ENCODE measurements at regions not wholly inside any gene's neighbourhood (a gene's known extent, or its start where the extent isn't known, plus 50 kb on each side); places are given as distances from the start of the nearest gene placed in this dataset.

DNA sequence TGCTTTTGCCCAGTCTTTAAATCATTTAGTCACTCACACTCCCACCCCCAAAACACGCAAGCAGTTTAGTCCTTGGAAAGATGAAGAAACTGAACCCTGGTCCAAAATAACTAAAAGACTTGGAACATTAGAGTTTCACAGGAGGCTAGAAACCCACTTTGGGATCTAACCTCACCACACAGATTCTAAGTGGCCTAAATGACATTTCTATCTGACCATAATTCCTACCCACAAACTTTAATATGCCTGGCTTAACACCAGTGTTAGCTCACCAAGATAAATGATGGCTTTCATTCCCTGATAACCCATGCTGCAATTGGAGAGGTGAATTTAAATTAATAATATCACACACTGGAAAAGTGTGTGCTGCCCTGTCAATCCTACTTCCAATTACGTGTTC lies 295.3 kb upstream of the UBE2E2 start:
- TF ChIP-seq SIN3A (IDR thresholded peaks at IDR 0.05; ENCODE audit: borderline replicate concordance in 2 of 2, control insufficient read depth in 1 of 2, low read depth in 2 of 2, low read length in 2 of 2), result no peak
- TF ChIP-seq MAFF (IDR thresholded peaks at IDR 0.05; ENCODE audit: low read length), result no peak
- no peak for TF ChIP-seq ZNF707 (CRISPR knock-in tag; conservative IDR thresholded peaks at IDR 0.05)
- no peak for TF ChIP-seq CTBP1 (IDR thresholded peaks at IDR 0.05; ENCODE audit: borderline replicate concordance)
- TF ChIP-seq ZNF507 (tag; conservative IDR thresholded peaks at IDR 0.05), result no peak
- TF ChIP-seq, protein P1, sequence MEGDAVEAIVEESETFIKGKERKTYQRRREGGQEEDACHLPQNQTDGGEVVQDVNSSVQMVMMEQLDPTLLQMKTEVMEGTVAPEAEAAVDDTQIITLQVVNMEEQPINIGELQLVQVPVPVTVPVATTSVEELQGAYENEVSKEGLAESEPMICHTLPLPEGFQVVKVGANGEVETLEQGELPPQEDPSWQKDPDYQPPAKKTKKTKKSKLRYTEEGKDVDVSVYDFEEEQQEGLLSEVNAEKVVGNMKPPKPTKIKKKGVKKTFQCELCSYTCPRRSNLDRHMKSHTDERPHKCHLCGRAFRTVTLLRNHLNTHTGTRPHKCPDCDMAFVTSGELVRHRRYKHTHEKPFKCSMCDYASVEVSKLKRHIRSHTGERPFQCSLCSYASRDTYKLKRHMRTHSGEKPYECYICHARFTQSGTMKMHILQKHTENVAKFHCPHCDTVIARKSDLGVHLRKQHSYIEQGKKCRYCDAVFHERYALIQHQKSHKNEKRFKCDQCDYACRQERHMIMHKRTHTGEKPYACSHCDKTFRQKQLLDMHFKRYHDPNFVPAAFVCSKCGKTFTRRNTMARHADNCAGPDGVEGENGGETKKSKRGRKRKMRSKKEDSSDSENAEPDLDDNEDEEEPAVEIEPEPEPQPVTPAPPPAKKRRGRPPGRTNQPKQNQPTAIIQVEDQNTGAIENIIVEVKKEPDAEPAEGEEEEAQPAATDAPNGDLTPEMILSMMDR (IDR thresholded peaks at IDR 0.05 in 2 of 3, conservative IDR thresholded peaks at IDR 0.05 in 1 of 3; ENCODE audit: insufficient read depth in 2 of 3, low read depth in 1 of 3, low read length in 3 of 3), result no peak
- TF ChIP-seq, protein P2, sequence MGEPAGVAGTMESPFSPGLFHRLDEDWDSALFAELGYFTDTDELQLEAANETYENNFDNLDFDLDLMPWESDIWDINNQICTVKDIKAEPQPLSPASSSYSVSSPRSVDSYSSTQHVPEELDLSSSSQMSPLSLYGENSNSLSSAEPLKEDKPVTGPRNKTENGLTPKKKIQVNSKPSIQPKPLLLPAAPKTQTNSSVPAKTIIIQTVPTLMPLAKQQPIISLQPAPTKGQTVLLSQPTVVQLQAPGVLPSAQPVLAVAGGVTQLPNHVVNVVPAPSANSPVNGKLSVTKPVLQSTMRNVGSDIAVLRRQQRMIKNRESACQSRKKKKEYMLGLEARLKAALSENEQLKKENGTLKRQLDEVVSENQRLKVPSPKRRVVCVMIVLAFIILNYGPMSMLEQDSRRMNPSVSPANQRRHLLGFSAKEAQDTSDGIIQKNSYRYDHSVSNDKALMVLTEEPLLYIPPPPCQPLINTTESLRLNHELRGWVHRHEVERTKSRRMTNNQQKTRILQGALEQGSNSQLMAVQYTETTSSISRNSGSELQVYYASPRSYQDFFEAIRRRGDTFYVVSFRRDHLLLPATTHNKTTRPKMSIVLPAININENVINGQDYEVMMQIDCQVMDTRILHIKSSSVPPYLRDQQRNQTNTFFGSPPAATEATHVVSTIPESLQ (CRISPR knock-in tag; IDR thresholded peaks at IDR 0.05), result no peak
- no peak for TF ChIP-seq GATA2 (CRISPR knock-in tag; IDR thresholded peaks at IDR 0.05)
- no peak for TF ChIP-seq SREBF1 (IDR thresholded peaks at IDR 0.05; ENCODE audit: borderline replicate concordance, low read depth, low read length)
- TF ChIP-seq, protein P3, sequence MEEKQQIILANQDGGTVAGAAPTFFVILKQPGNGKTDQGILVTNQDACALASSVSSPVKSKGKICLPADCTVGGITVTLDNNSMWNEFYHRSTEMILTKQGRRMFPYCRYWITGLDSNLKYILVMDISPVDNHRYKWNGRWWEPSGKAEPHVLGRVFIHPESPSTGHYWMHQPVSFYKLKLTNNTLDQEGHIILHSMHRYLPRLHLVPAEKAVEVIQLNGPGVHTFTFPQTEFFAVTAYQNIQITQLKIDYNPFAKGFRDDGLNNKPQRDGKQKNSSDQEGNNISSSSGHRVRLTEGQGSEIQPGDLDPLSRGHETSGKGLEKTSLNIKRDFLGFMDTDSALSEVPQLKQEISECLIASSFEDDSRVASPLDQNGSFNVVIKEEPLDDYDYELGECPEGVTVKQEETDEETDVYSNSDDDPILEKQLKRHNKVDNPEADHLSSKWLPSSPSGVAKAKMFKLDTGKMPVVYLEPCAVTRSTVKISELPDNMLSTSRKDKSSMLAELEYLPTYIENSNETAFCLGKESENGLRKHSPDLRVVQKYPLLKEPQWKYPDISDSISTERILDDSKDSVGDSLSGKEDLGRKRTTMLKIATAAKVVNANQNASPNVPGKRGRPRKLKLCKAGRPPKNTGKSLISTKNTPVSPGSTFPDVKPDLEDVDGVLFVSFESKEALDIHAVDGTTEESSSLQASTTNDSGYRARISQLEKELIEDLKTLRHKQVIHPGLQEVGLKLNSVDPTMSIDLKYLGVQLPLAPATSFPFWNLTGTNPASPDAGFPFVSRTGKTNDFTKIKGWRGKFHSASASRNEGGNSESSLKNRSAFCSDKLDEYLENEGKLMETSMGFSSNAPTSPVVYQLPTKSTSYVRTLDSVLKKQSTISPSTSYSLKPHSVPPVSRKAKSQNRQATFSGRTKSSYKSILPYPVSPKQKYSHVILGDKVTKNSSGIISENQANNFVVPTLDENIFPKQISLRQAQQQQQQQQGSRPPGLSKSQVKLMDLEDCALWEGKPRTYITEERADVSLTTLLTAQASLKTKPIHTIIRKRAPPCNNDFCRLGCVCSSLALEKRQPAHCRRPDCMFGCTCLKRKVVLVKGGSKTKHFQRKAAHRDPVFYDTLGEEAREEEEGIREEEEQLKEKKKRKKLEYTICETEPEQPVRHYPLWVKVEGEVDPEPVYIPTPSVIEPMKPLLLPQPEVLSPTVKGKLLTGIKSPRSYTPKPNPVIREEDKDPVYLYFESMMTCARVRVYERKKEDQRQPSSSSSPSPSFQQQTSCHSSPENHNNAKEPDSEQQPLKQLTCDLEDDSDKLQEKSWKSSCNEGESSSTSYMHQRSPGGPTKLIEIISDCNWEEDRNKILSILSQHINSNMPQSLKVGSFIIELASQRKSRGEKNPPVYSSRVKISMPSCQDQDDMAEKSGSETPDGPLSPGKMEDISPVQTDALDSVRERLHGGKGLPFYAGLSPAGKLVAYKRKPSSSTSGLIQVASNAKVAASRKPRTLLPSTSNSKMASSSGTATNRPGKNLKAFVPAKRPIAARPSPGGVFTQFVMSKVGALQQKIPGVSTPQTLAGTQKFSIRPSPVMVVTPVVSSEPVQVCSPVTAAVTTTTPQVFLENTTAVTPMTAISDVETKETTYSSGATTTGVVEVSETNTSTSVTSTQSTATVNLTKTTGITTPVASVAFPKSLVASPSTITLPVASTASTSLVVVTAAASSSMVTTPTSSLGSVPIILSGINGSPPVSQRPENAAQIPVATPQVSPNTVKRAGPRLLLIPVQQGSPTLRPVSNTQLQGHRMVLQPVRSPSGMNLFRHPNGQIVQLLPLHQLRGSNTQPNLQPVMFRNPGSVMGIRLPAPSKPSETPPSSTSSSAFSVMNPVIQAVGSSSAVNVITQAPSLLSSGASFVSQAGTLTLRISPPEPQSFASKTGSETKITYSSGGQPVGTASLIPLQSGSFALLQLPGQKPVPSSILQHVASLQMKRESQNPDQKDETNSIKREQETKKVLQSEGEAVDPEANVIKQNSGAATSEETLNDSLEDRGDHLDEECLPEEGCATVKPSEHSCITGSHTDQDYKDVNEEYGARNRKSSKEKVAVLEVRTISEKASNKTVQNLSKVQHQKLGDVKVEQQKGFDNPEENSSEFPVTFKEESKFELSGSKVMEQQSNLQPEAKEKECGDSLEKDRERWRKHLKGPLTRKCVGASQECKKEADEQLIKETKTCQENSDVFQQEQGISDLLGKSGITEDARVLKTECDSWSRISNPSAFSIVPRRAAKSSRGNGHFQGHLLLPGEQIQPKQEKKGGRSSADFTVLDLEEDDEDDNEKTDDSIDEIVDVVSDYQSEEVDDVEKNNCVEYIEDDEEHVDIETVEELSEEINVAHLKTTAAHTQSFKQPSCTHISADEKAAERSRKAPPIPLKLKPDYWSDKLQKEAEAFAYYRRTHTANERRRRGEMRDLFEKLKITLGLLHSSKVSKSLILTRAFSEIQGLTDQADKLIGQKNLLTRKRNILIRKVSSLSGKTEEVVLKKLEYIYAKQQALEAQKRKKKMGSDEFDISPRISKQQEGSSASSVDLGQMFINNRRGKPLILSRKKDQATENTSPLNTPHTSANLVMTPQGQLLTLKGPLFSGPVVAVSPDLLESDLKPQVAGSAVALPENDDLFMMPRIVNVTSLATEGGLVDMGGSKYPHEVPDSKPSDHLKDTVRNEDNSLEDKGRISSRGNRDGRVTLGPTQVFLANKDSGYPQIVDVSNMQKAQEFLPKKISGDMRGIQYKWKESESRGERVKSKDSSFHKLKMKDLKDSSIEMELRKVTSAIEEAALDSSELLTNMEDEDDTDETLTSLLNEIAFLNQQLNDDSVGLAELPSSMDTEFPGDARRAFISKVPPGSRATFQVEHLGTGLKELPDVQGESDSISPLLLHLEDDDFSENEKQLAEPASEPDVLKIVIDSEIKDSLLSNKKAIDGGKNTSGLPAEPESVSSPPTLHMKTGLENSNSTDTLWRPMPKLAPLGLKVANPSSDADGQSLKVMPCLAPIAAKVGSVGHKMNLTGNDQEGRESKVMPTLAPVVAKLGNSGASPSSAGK (IDR thresholded peaks at IDR 0.05), result no peak
- TF ChIP-seq ZBTB1 (CRISPR knock-in tag; IDR thresholded peaks at IDR 0.05; ENCODE audit: borderline replicate concordance, low read depth), result no peak
- no peak for TF ChIP-seq TAF1 (IDR thresholded peaks at IDR 0.05; ENCODE audit: control insufficient read depth, extremely low read depth, insufficient read depth, low read length, severe bottlenecking)
- TF ChIP-seq RFX5 (IDR thresholded peaks at IDR 0.05; ENCODE audit: low read depth, low read length), result no peak
- TF ChIP-seq, protein P4, sequence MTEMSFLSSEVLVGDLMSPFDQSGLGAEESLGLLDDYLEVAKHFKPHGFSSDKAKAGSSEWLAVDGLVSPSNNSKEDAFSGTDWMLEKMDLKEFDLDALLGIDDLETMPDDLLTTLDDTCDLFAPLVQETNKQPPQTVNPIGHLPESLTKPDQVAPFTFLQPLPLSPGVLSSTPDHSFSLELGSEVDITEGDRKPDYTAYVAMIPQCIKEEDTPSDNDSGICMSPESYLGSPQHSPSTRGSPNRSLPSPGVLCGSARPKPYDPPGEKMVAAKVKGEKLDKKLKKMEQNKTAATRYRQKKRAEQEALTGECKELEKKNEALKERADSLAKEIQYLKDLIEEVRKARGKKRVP (CRISPR knock-in tag; IDR thresholded peaks at IDR 0.05), result no peak
